KMS-11 (cell line): ENCODE measurements at regions not wholly inside any gene's neighbourhood (a gene's known extent, or its start where the extent isn't known, plus 50 kb on each side); places are given as distances from the start of the nearest gene placed in this dataset.

ENCODE experiments used
- H2AFZ ChIP-seq: fragments of 200-600 bp; sonication (generic); 2 replicates; pipeline ENCODE4 v1.6.1; 2016; ENCODE audit warnings: antibody characterized with exemption, mixed run types, low read depth
- H3K27ac ChIP-seq: fragments of 200-600 bp; sonication (generic); 2 replicates; pipeline ENCODE4 v1.6.1; 2016; ENCODE audit warnings: mild to moderate bottlenecking, mixed run types
- H3K27me3 ChIP-seq: fragments of 200-600 bp; sonication (generic); 2 replicates; pipeline ENCODE4 v1.6.1; 2017; ENCODE audit warnings: mild to moderate bottlenecking, low read depth, mixed run types, moderate library complexity; ENCODE audit not compliant: insufficient read depth
- H3K36me3 ChIP-seq: fragments of 200-600 bp; sonication (generic); 2 replicates; pipeline ENCODE4 v1.6.1; 2017; ENCODE audit warnings: mild to moderate bottlenecking, mixed run types; ENCODE audit not compliant: insufficient read depth
- H3K4me1 ChIP-seq: fragments of 200-600 bp; sonication (generic); 2 replicates; pipeline ENCODE4 v1.6.1; 2016; ENCODE audit warnings: mild to moderate bottlenecking, low read depth, mixed run types; ENCODE audit not compliant: poor library complexity, severe bottlenecking
- H3K4me2 ChIP-seq: fragments of 200-600 bp; sonication (generic); 2 replicates; pipeline ENCODE4 v1.7.0; 2016; ENCODE audit warnings: mild to moderate bottlenecking, mixed run types
- H3K4me3 ChIP-seq: fragments of 200-600 bp; sonication (generic); IDR thresholded peaks from 2 replicates; pipeline ENCODE4 v1.6.1; 2017; ENCODE audit warnings: low read depth, low read length, mixed read lengths; ENCODE audit not compliant: insufficient read depth
- H3K79me2 ChIP-seq: fragments of 200-600 bp; sonication (generic); 2 replicates; pipeline ENCODE4 v1.6.1; 2016; ENCODE audit warnings: low read depth, mixed run types; ENCODE audit not compliant: insufficient read depth
- H3K9ac ChIP-seq: fragments of 200-600 bp; sonication (generic); 2 replicates; pipeline ENCODE4 v1.6.1; 2016; ENCODE audit warnings: mild to moderate bottlenecking, mixed run types
- H4K20me1 ChIP-seq: fragments of 200-600 bp; sonication (generic); 2 replicates; pipeline ENCODE4 v1.6.1; 2016; ENCODE audit warnings: mild to moderate bottlenecking, mixed run types; ENCODE audit not compliant: insufficient read depth
- CTCF ChIP-seq: fragments of 200-600 bp; sonication (generic); conservative IDR thresholded peaks from 2 replicates; pipeline ENCODE4 v1.6.1; 2017; ENCODE audit warnings: low read depth, mild to moderate bottlenecking, antibody characterized with exemption, low read length, moderate library complexity, mixed read lengths

DNA sequence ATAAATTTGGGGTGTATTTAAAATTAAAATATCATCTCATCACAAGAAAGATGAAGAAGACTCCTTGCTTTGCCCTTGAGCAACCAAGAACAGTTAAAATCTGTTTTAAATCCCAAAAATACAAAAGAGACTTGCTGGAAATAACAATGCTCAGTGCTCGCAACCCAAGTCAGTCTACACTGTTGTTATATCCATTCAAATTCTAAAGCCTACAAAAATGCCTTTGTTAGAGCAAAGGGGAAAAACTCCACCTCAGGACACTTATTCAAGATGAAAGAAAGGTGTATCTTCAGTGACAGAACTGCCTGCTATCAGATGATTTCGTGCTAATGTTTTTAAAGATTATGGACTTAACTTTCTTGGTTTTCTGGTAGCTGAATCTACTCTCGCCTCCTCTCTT, 111.9 kb upstream of the TANK start:
- H3K27ac ChIP-seq = no peak overlapping the region
- no peaks in the 10 kb centered on the region for H3K36me3 ChIP-seq
- H2AFZ ChIP-seq = no peak overlapping the region
- H3K4me3 ChIP-seq = no peak overlapping the region
- no peak overlapping the region for H3K4me2 ChIP-seq
- no peak for TF ChIP-seq CTCF
- no peaks in the 10 kb centered on the region for H3K79me2 ChIP-seq
- no peaks in the 10 kb centered on the region for H3K27me3 ChIP-seq
- no peak overlapping the region for H3K9ac ChIP-seq
- H3K4me1 ChIP-seq = no peaks in the 10 kb centered on the region
- no peaks in the 10 kb centered on the region for H4K20me1 ChIP-seq

DNA sequence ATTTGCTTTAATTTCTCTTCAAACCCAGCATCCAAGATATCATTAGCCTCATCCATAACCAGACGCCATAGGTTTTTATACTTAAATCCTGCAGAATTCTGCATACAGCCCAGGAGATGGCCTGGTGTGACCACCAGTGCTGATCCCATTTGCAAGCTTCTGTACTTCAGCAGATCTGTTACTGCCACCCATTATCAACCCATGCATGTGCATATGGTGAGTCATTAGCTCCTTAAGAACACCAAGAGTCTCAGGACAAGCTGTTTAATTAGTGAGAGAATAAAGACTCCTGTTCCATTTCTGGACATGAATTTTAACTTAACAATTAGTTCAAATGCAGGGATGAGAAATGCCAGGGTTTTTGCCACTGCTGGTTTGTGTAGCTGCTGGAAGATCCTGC, 110.7 kb upstream of the TANK start:
- no peaks in the 10 kb centered on the region for H3K79me2 ChIP-seq
- no peak overlapping the region for H3K27ac ChIP-seq
- H3K27me3 ChIP-seq = no peaks in the 10 kb centered on the region
- H3K9ac ChIP-seq = no peak overlapping the region
- H3K4me1 ChIP-seq = no peaks in the 10 kb centered on the region
- no peak overlapping the region for H3K4me3 ChIP-seq
- H3K36me3 ChIP-seq = no peaks in the 10 kb centered on the region
- TF ChIP-seq CTCF = no peak
- H4K20me1 ChIP-seq = no peaks in the 10 kb centered on the region
- no peak overlapping the region for H2AFZ ChIP-seq
- H3K4me2 ChIP-seq = no peak overlapping the region

DNA sequence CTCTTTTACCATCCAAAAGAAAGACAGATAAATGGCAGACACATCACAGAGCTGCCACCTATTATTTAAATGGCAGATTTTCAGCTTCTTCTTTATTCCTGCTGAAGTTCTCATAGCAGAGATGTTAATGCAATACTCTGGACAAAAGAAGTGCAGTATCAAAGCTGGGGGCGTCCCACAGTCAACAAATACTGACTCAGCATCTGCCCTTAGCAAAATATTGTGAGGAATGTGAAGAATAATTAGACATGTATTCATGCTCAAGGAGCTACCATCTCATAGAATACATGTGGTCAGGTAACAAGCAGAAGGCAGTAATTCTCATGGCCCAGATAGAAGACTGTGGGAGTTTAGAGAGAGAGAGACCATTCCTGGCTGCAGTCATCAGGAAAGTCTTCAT, 108.0 kb upstream of the TANK start:
- Histone ChIP-seq H3K79me2 (no peaks in the 10 kb centered on the region), H3K27ac (no peak overlapping the region), H4K20me1 (no peaks in the 10 kb centered on the region), H3K36me3 (no peaks in the 10 kb centered on the region), H3K27me3 (no peaks in the 10 kb centered on the region), H2AFZ (no peak overlapping the region), H3K4me3 (no peak overlapping the region), H3K9ac (no peak overlapping the region), H3K4me2 (no peak overlapping the region), H3K4me1 (no peaks in the 10 kb centered on the region)
- no peak for TF ChIP-seq CTCF

DNA sequence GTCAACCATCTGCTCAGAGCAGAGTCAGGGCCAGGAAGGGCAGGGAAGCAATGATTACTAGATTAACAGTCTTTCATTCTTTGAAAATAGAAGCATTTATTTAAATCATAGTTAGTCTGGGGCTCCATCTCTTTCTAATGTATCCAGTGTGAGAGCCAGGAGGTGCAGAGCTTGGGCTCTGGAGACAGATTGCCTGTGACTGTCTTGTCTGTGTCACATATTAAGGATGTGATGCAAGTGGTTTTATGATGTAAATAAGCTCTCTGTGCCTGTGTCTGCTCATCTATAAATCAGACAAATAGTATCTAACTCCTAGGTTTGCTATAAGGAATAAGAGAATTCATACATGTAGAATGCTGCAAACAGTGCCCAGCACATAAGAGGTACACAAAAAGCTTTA, 104.9 kb upstream of the TANK start:
- H3K4me1 ChIP-seq = no peaks in the 10 kb centered on the region
- no peaks in the 10 kb centered on the region for H3K79me2 ChIP-seq
- H3K4me2 ChIP-seq = no peak overlapping the region
- no peaks in the 10 kb centered on the region for H4K20me1 ChIP-seq
- no peaks in the 10 kb centered on the region for H3K27me3 ChIP-seq
- no peaks in the 10 kb centered on the region for H3K36me3 ChIP-seq
- no peak overlapping the region for H3K27ac ChIP-seq
- no peak overlapping the region for H3K4me3 ChIP-seq
- TF ChIP-seq CTCF = no peak
- H3K9ac ChIP-seq = no peak overlapping the region
- H2AFZ ChIP-seq = no peak overlapping the region

DNA sequence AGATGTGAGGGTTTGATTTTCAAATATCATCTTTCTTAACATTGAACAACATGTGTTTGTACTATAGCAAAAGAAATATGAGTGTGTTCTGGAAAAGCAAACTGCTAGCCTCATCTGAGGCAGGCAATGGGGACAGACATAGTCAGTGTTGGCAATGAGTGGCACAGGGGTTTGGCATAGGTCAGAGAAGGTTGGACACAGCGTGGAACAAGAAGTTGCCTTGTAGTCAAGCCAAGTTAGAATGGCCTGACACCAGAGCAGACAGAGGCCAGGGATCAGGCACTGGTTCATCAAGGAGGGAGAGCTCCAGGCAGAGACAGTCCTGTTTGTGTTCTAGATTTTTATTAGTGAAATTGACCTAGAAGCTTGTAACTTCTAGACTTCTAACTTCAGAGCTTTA, 100.8 kb upstream of the TANK start:
- Histone ChIP-seq H3K79me2 (no peaks in the 10 kb centered on the region), H3K4me1 (no peaks in the 10 kb centered on the region), H3K27me3 (no peaks in the 10 kb centered on the region), H3K4me2 (no peak overlapping the region), H4K20me1 (no peaks in the 10 kb centered on the region), H2AFZ (no peak overlapping the region), H3K36me3 (no peaks in the 10 kb centered on the region), H3K4me3 (no peak overlapping the region), H3K9ac (no peak overlapping the region), H3K27ac (no peak overlapping the region)
- TF ChIP-seq CTCF = no peak
